OCI-LY7 (cell line): ENCODE measurements at regions not wholly inside any gene's neighbourhood (a gene's known extent, or its start where the extent isn't known, plus 50 kb on each side); places are given as distances from the start of the nearest gene placed in this dataset.

Experiments used
- BruUV-seq: library from RNA; stranded (reverse); fragments of 400-500 nt; replicated peaks from 2 replicates; lab custom pipeline; 2021; lab: Mats Ljungman, UMichigan
- CTCF ChIA-PET: fragments of 300-600 bp; sonication (Branson Sonifier 250); formaldehyde crosslinking; loops from one replicate; lab custom pipeline; 2022; ENCODE audit warnings: antibody characterized with exemption; ENCODE audit not compliant: unreplicated experiment; lab: Charles Lee
- POLR2A ChIA-PET: fragments of 300-600 bp; sonication (Branson Sonifier 250); formaldehyde crosslinking; loops from one replicate; lab custom pipeline; 2022; ENCODE audit warnings: antibody characterized with exemption; lab: Charles Lee
- DNase-seq: peaks from one replicate; pipeline ENCODE4 v3.0.0-alpha.2; 2015; ENCODE audit warnings: low spot score
- H2AFZ ChIP-seq: fragments of 200-600 bp; sonication (generic), shearing (Covaris generic); 2 replicates; pipeline ENCODE4 v1.6.1; 2014; ENCODE audit warnings: mild to moderate bottlenecking, antibody characterized with exemption, low read length, moderate library complexity
- H3K27ac ChIP-seq: fragments of 200-600 bp; sonication (generic); 2 replicates; pipeline ENCODE4 v1.5.1; 2014; ENCODE audit warnings: mixed run types, low read depth, mild to moderate bottlenecking, moderate library complexity, low read length, inconsistent platforms; ENCODE audit not compliant: poor library complexity, severe bottlenecking
- H3K36me3 ChIP-seq: fragments of 200-600 bp; sonication (generic); 2 replicates; pipeline ENCODE4 v1.6.1; 2014; ENCODE audit warnings: mild to moderate bottlenecking, antibody characterized with exemption, low read length, moderate library complexity, mixed read lengths; ENCODE audit not compliant: insufficient read depth
- H3K4me1 ChIP-seq: fragments of 200-600 bp; sonication (generic); 2 replicates; pipeline ENCODE4 v1.5.1; 2014; ENCODE audit warnings: mild to moderate bottlenecking, low read length; ENCODE audit not compliant: insufficient read depth, poor library complexity, severe bottlenecking
- H3K4me2 ChIP-seq: fragments of 200-600 bp; sonication (generic); 2 replicates; pipeline ENCODE4 v1.6.1; 2014; ENCODE audit warnings: mild to moderate bottlenecking, low read length
- H3K4me3 ChIP-seq: fragments of 200-600 bp; sonication (generic); 2 replicates; pipeline ENCODE4 v1.5.1; 2014; ENCODE audit warnings: mild to moderate bottlenecking, low read depth, low read length; ENCODE audit not compliant: poor library complexity, severe bottlenecking
- H3K79me2 ChIP-seq: fragments of 200-600 bp; sonication (generic); 2 replicates; pipeline ENCODE4 v1.6.1; 2016; ENCODE audit warnings: low read depth, mild to moderate bottlenecking, low read length, moderate library complexity, mixed read lengths; ENCODE audit not compliant: insufficient read depth
- H3K9me2 ChIP-seq: fragments of 200-600 bp; sonication (generic); 2 replicates; pipeline ENCODE4 v1.6.1; 2016; ENCODE audit warnings: mild to moderate bottlenecking, low read length, mixed read lengths; ENCODE audit not compliant: insufficient read depth
- H3K9me3 ChIP-seq: fragments of 200-600 bp; sonication (generic); 2 replicates; pipeline ENCODE4 v1.6.1; 2014; ENCODE audit warnings: mild to moderate bottlenecking, mixed run types, low read length, mixed read lengths
- H4K20me1 ChIP-seq: fragments of 200-600 bp; sonication (generic); 2 replicates; pipeline ENCODE4 v1.6.1; 2014; ENCODE audit warnings: mild to moderate bottlenecking, antibody characterized with exemption, low read length, moderate library complexity, mixed read lengths; ENCODE audit not compliant: insufficient read depth
- EZH2phosphoT487 ChIP-seq: fragments of 200-600 bp; sonication (generic); IDR thresholded peaks from 2 replicates; pipeline ENCODE4 v1.6.1; 2018; ENCODE audit warnings: low read depth, borderline replicate concordance, mild to moderate bottlenecking, mixed run types, antibody characterized with exemption, low read length, moderate library complexity, mixed read lengths
- intact Hi-C: fragments of 100-400 bp; cut with micrococcal nuclease; formaldehyde crosslinking; loops from one replicate; pipeline ENCODE4 v1.10.0; 2022; ENCODE audit not compliant: unreplicated experiment
- TF ChIP-seq, protein P1 (sequence below): fragments of 200-600 bp; sonication (generic); conservative IDR thresholded peaks from 2 replicates; pipeline ENCODE4 v1.5.1; 2014; ENCODE audit warnings: mild to moderate bottlenecking, antibody characterized with exemption, low read length, moderate library complexity, mixed read lengths

GRCh38 chr1:199937161-199937560, 90.3 kb upstream of the NR5A2 start:
- no peaks in the 10 kb centered on the region for H3K9me3 ChIP-seq
- H3K4me3 ChIP-seq: no peak overlapping the region
- intact Hi-C loops: no loop called here
- no peak overlapping the region for H2AFZ ChIP-seq
- H3K9me2 ChIP-seq: no peaks in the 10 kb centered on the region
- H3K4me2 ChIP-seq: no peak overlapping the region
- BruUV-seq: no TSS peak
- no peak for DNase-seq
- POLR2A ChIA-PET: interaction anchor here (1.4 kb wide), 1 partner anchor 35 kb away, joined by 3 read pairs; no protein-coding TSS in a partner anchor
- H4K20me1 ChIP-seq: no peaks in the 10 kb centered on the region
- H3K36me3 ChIP-seq: no peaks in the 10 kb centered on the region
- no peak overlapping the region for H3K27ac ChIP-seq
- H3K79me2 ChIP-seq: no peaks in the 10 kb centered on the region
- no peak for TF ChIP-seq EZH2phosphoT487
- TF ChIP-seq, protein P1, sequence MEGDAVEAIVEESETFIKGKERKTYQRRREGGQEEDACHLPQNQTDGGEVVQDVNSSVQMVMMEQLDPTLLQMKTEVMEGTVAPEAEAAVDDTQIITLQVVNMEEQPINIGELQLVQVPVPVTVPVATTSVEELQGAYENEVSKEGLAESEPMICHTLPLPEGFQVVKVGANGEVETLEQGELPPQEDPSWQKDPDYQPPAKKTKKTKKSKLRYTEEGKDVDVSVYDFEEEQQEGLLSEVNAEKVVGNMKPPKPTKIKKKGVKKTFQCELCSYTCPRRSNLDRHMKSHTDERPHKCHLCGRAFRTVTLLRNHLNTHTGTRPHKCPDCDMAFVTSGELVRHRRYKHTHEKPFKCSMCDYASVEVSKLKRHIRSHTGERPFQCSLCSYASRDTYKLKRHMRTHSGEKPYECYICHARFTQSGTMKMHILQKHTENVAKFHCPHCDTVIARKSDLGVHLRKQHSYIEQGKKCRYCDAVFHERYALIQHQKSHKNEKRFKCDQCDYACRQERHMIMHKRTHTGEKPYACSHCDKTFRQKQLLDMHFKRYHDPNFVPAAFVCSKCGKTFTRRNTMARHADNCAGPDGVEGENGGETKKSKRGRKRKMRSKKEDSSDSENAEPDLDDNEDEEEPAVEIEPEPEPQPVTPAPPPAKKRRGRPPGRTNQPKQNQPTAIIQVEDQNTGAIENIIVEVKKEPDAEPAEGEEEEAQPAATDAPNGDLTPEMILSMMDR: no peak
- CTCF ChIA-PET: no interaction called here
- H3K4me1 ChIP-seq: peaks cover 4% of the 10 kb centered on the region

DNA sequence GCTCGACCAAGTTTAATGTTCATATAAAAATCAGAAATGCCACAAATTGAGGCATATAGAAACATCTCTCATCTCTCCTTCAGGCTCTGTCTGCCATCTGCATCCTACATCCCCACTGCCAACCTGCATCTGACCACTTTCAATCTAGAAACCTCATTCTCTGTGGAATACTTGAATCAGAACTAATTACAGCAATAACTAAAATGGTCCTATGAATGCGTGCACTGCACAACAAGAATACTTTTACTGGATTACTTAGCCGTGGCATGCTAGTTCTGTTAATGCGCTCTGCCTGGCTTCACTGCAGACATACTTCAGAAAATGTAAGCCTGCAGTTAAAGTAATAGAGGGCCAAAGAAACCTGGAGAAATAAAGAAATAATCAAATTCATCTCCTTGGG, 89.8 kb upstream of the NR5A2 start:
- Histone ChIP-seq H3K36me3 (no peaks in the 10 kb centered on the region), H3K4me3 (no peak overlapping the region), H3K4me2 (no peak overlapping the region), H3K9me2 (no peaks in the 10 kb centered on the region), H4K20me1 (no peaks in the 10 kb centered on the region), H3K27ac (no peak overlapping the region), H3K4me1 (peaks cover 4% of the 10 kb centered on the region), H3K9me3 (no peaks in the 10 kb centered on the region), H3K79me2 (no peaks in the 10 kb centered on the region), H2AFZ (no peak overlapping the region)
- BruUV-seq: no TSS peak
- intact Hi-C loops: no loop called here
- TF ChIP-seq, protein P1: no peak
- ChIA-PET POLR2A (no interaction called here), CTCF (no interaction called here)
- no peak for DNase-seq

GRCh38 chr1:199944986-199945385, 82.5 kb upstream of the NR5A2 start:
- Histone ChIP-seq H4K20me1 (no peaks in the 10 kb centered on the region), H3K36me3 (no peaks in the 10 kb centered on the region), H3K9me2 (no peaks in the 10 kb centered on the region), H3K4me3 (no peak overlapping the region), H3K4me2 (peak overlapping the region; percentile 36; the same call in 1 of the 2 replicates), H3K27ac (no peak overlapping the region), H2AFZ (peak overlapping the region; percentile 57; the same call in 1 of the 2 replicates), H3K79me2 (no peaks in the 10 kb centered on the region), H3K9me3 (no peaks in the 10 kb centered on the region), H3K4me1 (peaks cover 19% of the 10 kb centered on the region)
- ChIA-PET POLR2A (interaction anchor here (0.5 to 2.2 kb wide), 7 partner anchors 9 to 271 kb away, joined by 3 to 9 read pairs (median 5); no protein-coding TSS in a partner anchor), CTCF (no interaction called here)
- intact Hi-C loops: no loop called here
- DNase-seq: no peak
- TF ChIP-seq EZH2phosphoT487: no peak
- TF ChIP-seq, protein P1: no peak
- no TSS peak for BruUV-seq
